HG03520 (cell line): ENCODE measurements at regions not wholly inside any gene's neighbourhood (a gene's known extent, or its start where the extent isn't known, plus 50 kb on each side); places are given as distances from the start of the nearest gene placed in this dataset.
"Not testable (repeated sequence)": the region's sequence is repeated elsewhere in the genome, so short reads cannot be mapped to it uniquely, and the experiment has no call there.

Experiments
- ATAC-seq: cut with Tn5 transposase; IDR thresholded peaks from one replicate; pipeline ENCODE4 v1.9.1; 2021; ENCODE audit warnings: mild to moderate bottlenecking, moderate library complexity; ENCODE audit not compliant: unreplicated experiment

DNA sequence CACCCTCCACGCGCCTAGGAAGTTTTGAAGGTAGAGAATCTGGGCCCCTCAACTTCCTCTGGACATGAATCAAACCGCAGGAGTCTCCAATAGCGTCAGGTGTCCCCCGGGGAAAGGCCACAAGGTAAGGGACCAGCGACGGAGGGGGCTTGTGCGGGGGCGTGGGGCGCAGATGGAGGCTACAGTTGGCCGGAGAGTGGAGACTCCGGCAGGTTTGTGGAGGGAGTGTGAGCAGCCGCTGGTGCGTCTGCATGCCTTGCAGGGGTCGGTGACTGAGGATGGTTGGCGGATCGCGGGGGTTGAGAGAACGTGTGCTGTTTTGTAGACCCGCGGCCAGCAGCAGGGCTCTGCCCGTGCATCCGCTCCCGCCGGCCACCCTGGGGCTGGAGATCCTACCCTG is 303.3 kb upstream of the DPP6 start:
- ATAC-seq: not testable (repeated sequence)

- not testable (repeated sequence) for ATAC-seq
Observed at GRCh38 chr7:153765869-153766268, 286.3 kb upstream of the DPP6 start.

DNA sequence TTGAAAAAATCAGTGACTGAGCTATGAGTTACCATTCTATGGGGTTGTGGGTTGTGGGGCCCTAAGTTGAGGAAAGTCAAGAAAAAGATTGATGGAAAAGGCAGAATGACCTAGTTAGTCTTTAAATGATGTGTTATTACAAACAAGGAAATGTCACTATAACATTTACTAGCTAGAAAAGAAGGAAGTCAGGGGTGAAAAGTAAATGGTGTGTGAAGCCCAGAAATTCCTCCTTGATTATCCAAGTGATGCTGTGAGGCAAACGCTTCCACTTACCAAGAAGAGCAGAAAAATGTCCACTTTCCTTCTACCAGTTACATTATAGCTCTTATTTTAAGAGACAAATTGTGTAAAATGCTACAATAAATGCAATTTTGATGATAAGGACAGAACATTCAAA is 285.3 kb upstream of the DPP6 start:
- not testable (repeated sequence) for ATAC-seq

DNA sequence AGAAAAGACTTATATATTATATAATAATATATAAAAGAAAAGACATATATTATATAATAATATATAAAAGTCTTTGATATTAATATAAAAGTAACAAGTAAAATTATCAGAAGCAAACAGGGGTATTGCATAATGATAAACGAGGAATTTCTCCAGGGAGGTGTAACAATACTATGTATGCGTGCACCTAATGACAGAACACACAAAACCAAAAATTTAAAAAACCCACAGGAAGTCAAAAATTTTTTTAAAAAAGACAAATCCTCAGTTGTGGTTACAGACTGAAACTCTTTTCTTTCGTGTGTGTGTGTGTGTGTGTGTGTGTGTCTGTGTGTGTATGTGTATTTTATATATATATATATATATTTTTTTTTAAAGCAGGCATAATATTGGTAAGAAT is 279.2 kb upstream of the DPP6 start:
- ATAC-seq: no peak

- not testable (repeated sequence) for ATAC-seq
Observed at GRCh38 chr7:153776940-153777339, 275.3 kb upstream of the DPP6 start.

GRCh38 chr7:153797363-153797762 is 254.8 kb upstream of the DPP6 start:
- not testable (repeated sequence) for ATAC-seq

DNA sequence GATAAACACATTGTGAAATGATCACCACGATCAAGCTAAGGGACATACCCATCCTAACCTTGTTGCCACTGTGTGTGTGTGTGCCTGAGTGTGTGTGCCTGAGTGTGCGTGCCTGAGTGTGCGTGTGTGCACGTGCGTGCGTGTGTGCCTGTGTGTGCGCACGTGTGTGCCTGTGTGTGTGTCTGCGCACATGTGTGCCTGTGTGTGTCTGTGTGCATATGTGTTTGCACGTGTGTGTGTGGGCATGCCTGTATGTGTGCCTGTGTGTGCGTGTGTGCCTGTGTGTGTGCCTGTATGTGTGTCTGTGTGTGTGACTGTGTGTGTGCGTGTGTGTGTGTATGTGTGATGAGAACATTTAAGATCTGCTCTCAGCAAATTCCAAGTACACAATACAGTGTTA is 244.1 kb upstream of the DPP6 start:
- no peak for ATAC-seq

- no peak for ATAC-seq
Observed at GRCh38 chr7:153829525-153829924, 222.7 kb upstream of the DPP6 start.

GRCh38 chr7:153832160-153832559 is 220.0 kb upstream of the DPP6 start:
- ATAC-seq: no peak

GRCh38 chr7:153835103-153835502 is 217.1 kb upstream of the DPP6 start:
- ATAC-seq: no peak

DNA sequence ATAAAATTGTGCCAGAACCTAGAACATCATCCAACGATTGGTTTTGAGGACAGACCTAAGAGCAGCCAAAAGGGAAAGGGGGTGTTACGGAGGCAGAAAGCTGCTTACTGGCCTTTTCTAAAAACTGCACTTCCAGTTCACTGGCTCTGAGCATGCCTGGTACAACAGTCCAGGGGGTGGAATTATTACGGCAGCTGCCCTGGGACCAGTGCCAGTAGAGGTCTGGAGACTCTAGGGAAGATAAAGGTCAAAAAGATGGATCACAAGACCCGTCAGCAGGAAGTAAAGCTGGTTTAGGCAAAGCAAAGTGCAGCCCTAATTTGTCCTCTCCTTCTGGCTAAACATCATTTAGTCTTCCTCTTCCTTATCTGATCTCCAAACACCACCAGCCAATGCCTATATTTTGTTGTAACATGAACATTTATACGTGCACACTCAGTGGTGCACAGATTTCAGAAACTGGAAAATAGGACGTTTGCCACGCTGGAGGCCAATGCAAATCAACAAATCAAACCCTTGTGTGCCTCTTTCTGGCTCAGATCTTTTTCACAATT is 216.4 kb upstream of the DPP6 start:
- no peak for ATAC-seq

DNA sequence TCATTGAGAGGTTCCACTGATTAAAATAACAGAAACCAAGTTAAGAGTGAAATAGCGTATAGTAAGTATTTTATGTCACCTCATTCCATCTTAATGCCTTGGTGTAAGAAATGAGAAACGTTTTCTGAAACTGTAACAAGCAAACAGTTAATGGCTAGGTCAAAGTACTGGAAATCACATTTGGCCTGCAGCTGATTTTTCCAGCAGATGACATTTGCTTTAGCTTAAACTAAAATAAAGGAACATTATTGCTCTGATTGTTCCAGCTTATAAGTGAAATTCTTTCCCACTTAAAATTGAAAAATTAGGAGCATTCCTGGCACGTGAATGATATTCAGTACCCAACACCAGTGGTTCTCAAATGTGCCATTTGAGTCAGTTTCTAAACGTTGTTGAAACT is 213.6 kb upstream of the DPP6 start:
- ATAC-seq: no peak

DNA sequence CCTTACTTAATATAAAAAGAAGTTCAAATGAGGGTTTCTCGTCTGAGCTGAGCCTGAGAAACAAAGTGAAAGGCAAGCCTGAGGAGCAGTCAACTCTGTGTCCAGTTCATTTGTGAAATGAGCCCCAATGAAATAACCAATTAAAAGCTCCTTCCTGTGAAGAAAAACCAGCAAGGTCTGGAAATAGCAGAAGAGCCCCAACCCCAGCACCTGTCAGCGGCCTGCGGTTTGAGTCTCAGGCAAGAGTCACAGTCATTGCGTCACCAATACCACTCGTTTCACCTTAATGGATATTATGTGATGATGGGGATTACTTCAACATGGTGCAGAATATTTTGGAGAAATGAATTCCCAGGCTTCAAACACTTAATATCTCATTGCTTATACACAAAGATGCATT is 211.3 kb upstream of the DPP6 start:
- ATAC-seq: no peak

DNA sequence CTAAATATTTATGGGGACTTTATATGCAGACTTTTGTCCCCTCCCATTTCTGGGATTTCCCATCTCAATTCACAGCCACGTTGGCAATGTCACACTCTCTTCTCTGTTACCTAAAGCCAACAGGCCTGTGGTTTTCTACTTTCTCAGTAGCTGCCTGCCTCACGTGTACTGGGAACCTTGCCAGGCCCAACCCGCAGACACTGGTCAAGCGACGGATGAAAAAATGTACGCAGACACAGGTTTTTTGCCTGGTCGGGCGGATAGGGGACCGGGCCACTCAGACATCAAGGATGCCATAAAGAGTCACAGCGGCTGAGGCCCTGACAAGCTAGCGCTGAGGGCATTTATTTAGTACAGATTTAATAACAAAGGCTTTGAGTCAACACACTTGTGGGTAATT is 204.4 kb upstream of the DPP6 start:
- no peak for ATAC-seq

GRCh38 chr7:153852261-153852660 is 199.9 kb upstream of the DPP6 start:
- no peak for ATAC-seq

- no peak for ATAC-seq
Observed at GRCh38 chr7:153858355-153858754, 193.8 kb upstream of the DPP6 start.

DNA sequence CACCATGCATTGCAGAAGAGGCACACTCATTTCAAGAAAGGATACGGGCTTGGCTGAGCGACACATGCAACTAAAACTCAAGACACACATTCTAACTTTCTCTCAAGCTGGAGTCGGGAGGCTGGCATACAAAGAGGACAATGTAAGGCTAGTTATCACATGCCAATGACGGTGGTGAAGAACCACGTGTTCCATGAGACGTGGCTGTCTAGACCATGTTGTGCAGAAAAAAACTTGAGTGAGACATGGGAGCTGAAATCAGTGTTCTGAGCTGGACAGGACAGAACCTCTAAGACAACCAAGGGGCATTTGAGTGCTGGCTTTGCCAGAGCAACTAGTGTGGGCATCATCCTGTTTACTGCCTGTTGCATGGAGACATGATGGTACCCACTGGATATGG is 193.0 kb upstream of the DPP6 start:
- ATAC-seq: no peak

DNA sequence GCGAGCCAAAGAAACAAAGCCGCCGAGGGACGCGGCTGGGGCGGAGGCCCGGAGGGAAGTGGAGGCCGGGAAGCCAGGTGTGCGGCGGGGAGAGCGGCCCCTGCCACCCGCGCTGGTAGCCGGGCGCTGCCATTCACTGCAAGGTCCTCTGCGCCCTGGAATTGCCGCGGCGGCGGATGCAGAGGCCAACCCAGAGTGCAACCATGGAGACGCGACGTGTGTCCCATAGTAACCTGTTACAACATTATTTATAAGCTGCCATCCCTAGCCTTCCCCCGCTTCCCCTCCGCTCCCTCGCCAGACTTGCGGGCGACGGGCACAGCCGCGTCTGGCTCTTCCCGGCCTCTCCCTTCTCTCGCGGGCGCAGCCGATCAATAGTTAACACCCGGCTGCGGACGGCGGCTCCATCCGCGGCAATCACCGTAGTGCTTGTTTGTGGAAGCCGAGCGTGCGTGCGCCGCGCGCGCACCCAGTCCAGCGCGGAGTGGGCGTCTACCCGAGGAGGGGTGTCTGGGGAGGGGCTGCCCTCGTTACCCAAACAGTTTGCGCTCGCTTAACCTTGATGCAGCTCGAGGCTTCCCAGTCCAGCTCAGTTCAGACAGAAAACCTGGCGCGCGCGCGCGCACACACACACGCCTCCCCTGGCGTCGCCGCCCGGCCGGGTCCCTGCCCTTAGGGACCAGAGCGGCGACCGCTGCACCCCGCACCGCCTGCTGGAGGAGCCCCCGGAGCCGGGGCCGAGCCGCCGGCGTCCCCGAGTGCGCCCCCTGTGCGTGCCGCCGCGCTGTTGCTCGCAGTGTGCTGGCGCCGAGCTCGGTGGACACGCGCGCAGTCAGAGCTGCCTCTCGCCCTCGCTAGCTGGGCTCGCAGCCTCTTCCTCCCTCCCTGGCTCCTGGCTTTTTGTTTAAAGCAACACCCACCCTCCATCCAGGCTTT is 165.4 kb upstream of the DPP6 start:
- no peak for ATAC-seq

- no peak for ATAC-seq
Observed at GRCh38 chr7:153887749-153888569, 164.2 kb upstream of the DPP6 start.

GRCh38 chr7:153891990-153892389 is 160.2 kb upstream of the DPP6 start:
- ATAC-seq: no peak

GRCh38 chr7:153902862-153903261 is 149.3 kb upstream of the DPP6 start:
- no peak for ATAC-seq

GRCh38 chr7:153912211-153912610 is 140.0 kb upstream of the DPP6 start:
- no peak for ATAC-seq
